Thoracic aorta (tissue), 2 donors: ENCODE measurements at regions not wholly inside any gene's neighbourhood (a gene's known extent, or its start where the extent isn't known, plus 50 kb on each side); places are given as distances from the start of the nearest gene placed in this dataset.

Experiments
- ATAC-seq: fragments of 150-250 bp; one replicate; pipeline ENCODE4 v1.8.0; 2017; ENCODE audit warnings: low read depth; ENCODE audit not compliant: insufficient number of reproducible peaks, low FRiP score
- DNase-seq: peaks from one replicate; pipeline ENCODE4 v3.0.0-alpha.2; 2020; ENCODE audit warnings: low spot score
- H3K27ac ChIP-seq, 2 donors: fragments of 200-600 bp; sonication (generic); 1 replicate in 1 of 2; 2 replicates in 1 of 2; pipeline ENCODE4 v1.5.1; 2016; ENCODE audit warnings: mild to moderate bottlenecking in 2 of 2, moderate library complexity in 2 of 2
- H3K27me3 ChIP-seq: fragments of 200-600 bp; sonication (generic); replicated peaks from 2 replicates; pipeline ENCODE4 v1.6.0; 2016; ENCODE audit warnings: mild to moderate bottlenecking; ENCODE audit not compliant: insufficient read depth
- H3K36me3 ChIP-seq: fragments of 200-600 bp; sonication (generic); one replicate; pipeline ENCODE4 v1.5.1; 2016
- H3K4me1 ChIP-seq, 2 donors: fragments of 200-600 bp; sonication (generic); 1 replicate in 1 of 2; 2 replicates in 1 of 2; pipeline versions ENCODE4 v1.5.1 to v1.6.0; 2016; ENCODE audit warnings: low read depth in 2 of 2, mild to moderate bottlenecking in 1 of 2; ENCODE audit not compliant: control insufficient read depth in 1 of 2
- H3K4me3 ChIP-seq: fragments of 200-600 bp; sonication (generic); 2 replicates; pipeline ENCODE4 v1.5.1; 2016; ENCODE audit warnings: mild to moderate bottlenecking
- H3K9me3 ChIP-seq: fragments of 200-600 bp; sonication (generic); 2 replicates; pipeline ENCODE4 v1.5.1; 2016
- CTCF ChIP-seq: fragments of 200-600 bp; sonication (generic); IDR thresholded peaks from one replicate; pipeline ENCODE4 v1.5.1; 2019; ENCODE audit warnings: antibody characterized with exemption

GRCh38 chr14:41071351-41071750 is 535.3 kb upstream of the LRFN5 start:
- Histone ChIP-seq H3K9me3 (no peaks in the 10 kb centered on the region), H3K27ac (no peak overlapping the region), H3K4me3 (no peak overlapping the region), H3K36me3 (no peaks in the 10 kb centered on the region), H3K27me3 (no peaks in the 10 kb centered on the region), H3K4me1 (no peaks in the 10 kb centered on the region)
- ATAC-seq (no peak), DNase-seq (no peak)
- no peak for TF ChIP-seq CTCF

GRCh38 chr14:41062826-41063225 is 543.9 kb upstream of the LRFN5 start:
- no peaks in the 10 kb centered on the region for H3K27me3 ChIP-seq
- no peak for DNase-seq
- no peak overlapping the region for H3K27ac ChIP-seq
- no peak for TF ChIP-seq CTCF
- no peaks in the 10 kb centered on the region for H3K9me3 ChIP-seq
- H3K4me1 ChIP-seq = no peaks in the 10 kb centered on the region
- ATAC-seq = no peak
- no peak overlapping the region for H3K4me3 ChIP-seq
- no peaks in the 10 kb centered on the region for H3K36me3 ChIP-seq

GRCh38 chr14:41055589-41055988 is 551.1 kb upstream of the LRFN5 start:
- Histone ChIP-seq H3K27ac (no peak overlapping the region), H3K4me1 (no peaks in the 10 kb centered on the region), H3K4me3 (no peak overlapping the region), H3K9me3 (no peaks in the 10 kb centered on the region), H3K27me3 (no peaks in the 10 kb centered on the region), H3K36me3 (no peaks in the 10 kb centered on the region)
- ATAC-seq (no peak), DNase-seq (no peak)
- TF ChIP-seq CTCF = no peak

GRCh38 chr14:41051801-41052200 is 554.9 kb upstream of the LRFN5 start:
- no peak for ATAC-seq
- no peak overlapping the region for H3K27ac ChIP-seq
- H3K4me1 ChIP-seq = no peaks in the 10 kb centered on the region
- no peak for DNase-seq
- H3K4me3 ChIP-seq = no peak overlapping the region
- no peaks in the 10 kb centered on the region for H3K36me3 ChIP-seq
- TF ChIP-seq CTCF = no peak
- H3K9me3 ChIP-seq = no peaks in the 10 kb centered on the region
- H3K27me3 ChIP-seq = no peaks in the 10 kb centered on the region

- no peak overlapping the region for H3K27ac ChIP-seq
- no peaks in the 10 kb centered on the region for H3K4me1 ChIP-seq
- no peaks in the 10 kb centered on the region for H3K36me3 ChIP-seq
- no peak for ATAC-seq
- no peak for TF ChIP-seq CTCF
- no peaks in the 10 kb centered on the region for H3K9me3 ChIP-seq
- no peak for DNase-seq
- H3K27me3 ChIP-seq = no peaks in the 10 kb centered on the region
- H3K4me3 ChIP-seq = no peak overlapping the region
Measured at GRCh38 chr14:41047763-41048162, 558.9 kb upstream of the LRFN5 start.
